Activated naive CD8-positive, alpha-beta T cell treated with anti-CD3 and anti-CD28 coated beads, Interleukin-2, amount 50 U/mL, for 24 hours (primary cell): ENCODE measurements at regions not wholly inside any gene's neighbourhood (a gene's known extent, or its start where the extent isn't known, plus 50 kb on each side); places are given as distances from the start of the nearest gene placed in this dataset.

Experiments used
- ATAC-seq: fragments of 150-1000 bp; cut with Tn5 transposase; one replicate; pipeline ENCODE4 v1.10.0; 2021
- DNase-seq: peaks from one replicate; pipeline ENCODE4 v3.0.0; 2021
- H3K27ac Mint-ChIP-seq: one replicate; pipeline ENCODE4 v1.8.0; 2021; ENCODE audit warnings: mild to moderate bottlenecking, mixed read lengths
- H3K27me3 Mint-ChIP-seq: one replicate; pipeline ENCODE4 v1.8.0; 2021; ENCODE audit warnings: mixed read lengths
- H3K36me3 Mint-ChIP-seq: one replicate; pipeline ENCODE4 v1.8.0; 2021; ENCODE audit warnings: low read depth, mixed read lengths
- H3K4me1 Mint-ChIP-seq: one replicate; pipeline ENCODE4 v1.8.0; 2021; ENCODE audit warnings: mixed read lengths
- H3K4me3 Mint-ChIP-seq: one replicate; pipeline ENCODE4 v1.8.0; 2021; ENCODE audit warnings: mild to moderate bottlenecking, moderate library complexity, mixed read lengths
- H3K9me3 Mint-ChIP-seq: one replicate; pipeline ENCODE4 v1.8.0; 2021; ENCODE audit warnings: mixed read lengths

- Mint-ChIP-seq H3K27ac (no peak overlapping the region), H3K4me1 (no peaks in the 10 kb centered on the region), H3K4me3 (no peak overlapping the region), H3K9me3 (no peaks in the 10 kb centered on the region), H3K27me3 (no peaks in the 10 kb centered on the region), H3K36me3 (no peaks in the 10 kb centered on the region)
- ATAC-seq, result no peak
- no peak for DNase-seq
These were observed 69.7 kb upstream of the NOCT start for GRCh38 chr4:138945840-138946239.

DNA sequence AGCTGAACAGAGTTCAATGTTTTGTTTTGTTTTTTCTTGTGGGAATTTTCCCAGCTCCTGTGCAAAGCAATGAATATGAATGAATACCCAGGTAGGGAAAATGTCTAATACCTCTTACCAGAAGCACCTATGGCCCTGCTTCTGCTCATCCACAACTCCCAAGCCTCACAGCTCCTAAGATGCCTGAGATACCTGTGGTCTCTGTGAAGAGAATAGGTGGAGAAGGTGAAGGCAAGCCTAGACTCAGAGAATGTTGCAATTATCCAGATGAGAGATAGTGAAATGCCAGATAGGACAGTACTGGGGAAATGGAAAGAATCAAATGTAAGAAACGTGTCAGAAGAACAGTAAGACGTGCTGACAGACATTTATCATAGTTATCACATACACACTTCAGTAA lies 70.2 kb upstream of the NOCT start:
- H3K4me1 Mint-ChIP-seq, result no peaks in the 10 kb centered on the region
- ATAC-seq (no peak), DNase-seq (no peak)
- H3K27me3 Mint-ChIP-seq, result no peaks in the 10 kb centered on the region
- no peaks in the 10 kb centered on the region for H3K9me3 Mint-ChIP-seq
- no peak overlapping the region for H3K27ac Mint-ChIP-seq
- H3K4me3 Mint-ChIP-seq, result no peak overlapping the region
- no peaks in the 10 kb centered on the region for H3K36me3 Mint-ChIP-seq

GRCh38 chr4:138943893-138944292 lies 71.7 kb upstream of the NOCT start:
- Mint-ChIP-seq H3K4me1 (no peaks in the 10 kb centered on the region), H3K36me3 (no peaks in the 10 kb centered on the region), H3K4me3 (no peak overlapping the region), H3K9me3 (no peaks in the 10 kb centered on the region), H3K27me3 (peaks cover under 1% of the 10 kb centered on the region), H3K27ac (no peak overlapping the region)
- no peak for DNase-seq
- no peak for ATAC-seq

GRCh38 chr4:138941037-138941436 lies 74.5 kb upstream of the NOCT start:
- H3K9me3 Mint-ChIP-seq, result no peaks in the 10 kb centered on the region
- H3K27ac Mint-ChIP-seq, result no peak overlapping the region
- H3K27me3 Mint-ChIP-seq, result peaks cover 2% of the 10 kb centered on the region
- H3K4me3 Mint-ChIP-seq, result no peak overlapping the region
- H3K4me1 Mint-ChIP-seq, result no peaks in the 10 kb centered on the region
- DNase-seq (no peak), ATAC-seq (no peak)
- no peaks in the 10 kb centered on the region for H3K36me3 Mint-ChIP-seq

- Mint-ChIP-seq H3K27ac (no peak overlapping the region), H3K36me3 (no peaks in the 10 kb centered on the region), H3K4me3 (no peak overlapping the region), H3K9me3 (no peaks in the 10 kb centered on the region), H3K27me3 (peaks cover 2% of the 10 kb centered on the region), H3K4me1 (no peaks in the 10 kb centered on the region)
- DNase-seq (no peak), ATAC-seq (no peak)
These were observed 75.6 kb upstream of the NOCT start for GRCh38 chr4:138939960-138940359.

GRCh38 chr4:138938366-138938690 lies 77.3 kb upstream of the NOCT start:
- H3K9me3 Mint-ChIP-seq, result no peaks in the 10 kb centered on the region
- DNase-seq (no peak), ATAC-seq (no peak)
- H3K4me1 Mint-ChIP-seq, result no peaks in the 10 kb centered on the region
- no peak overlapping the region for H3K4me3 Mint-ChIP-seq
- no peaks in the 10 kb centered on the region for H3K36me3 Mint-ChIP-seq
- no peak overlapping the region for H3K27ac Mint-ChIP-seq
- H3K27me3 Mint-ChIP-seq, result peaks cover 2% of the 10 kb centered on the region

- Mint-ChIP-seq H3K27me3 (peaks cover 2% of the 10 kb centered on the region), H3K27ac (no peak overlapping the region), H3K4me1 (no peaks in the 10 kb centered on the region), H3K36me3 (no peaks in the 10 kb centered on the region), H3K9me3 (no peaks in the 10 kb centered on the region), H3K4me3 (no peak overlapping the region)
- DNase-seq (no peak), ATAC-seq (no peak)
These were observed 80.3 kb upstream of the NOCT start for GRCh38 chr4:138935135-138935807.

GRCh38 chr4:138927072-138927471 lies 88.5 kb upstream of the NOCT start:
- H3K9me3 Mint-ChIP-seq, result no peaks in the 10 kb centered on the region
- DNase-seq, result no peak
- no peaks in the 10 kb centered on the region for H3K27me3 Mint-ChIP-seq

GRCh38 chr4:138925495-138925894 lies 90.1 kb upstream of the NOCT start:
- no peaks in the 10 kb centered on the region for H3K9me3 Mint-ChIP-seq
- no peak for DNase-seq
- H3K27me3 Mint-ChIP-seq, result no peaks in the 10 kb centered on the region
- no peaks in the 10 kb centered on the region for H3K4me1 Mint-ChIP-seq
- no peak overlapping the region for H3K4me3 Mint-ChIP-seq
- H3K36me3 Mint-ChIP-seq, result no peaks in the 10 kb centered on the region
- H3K27ac Mint-ChIP-seq, result no peak overlapping the region
- ATAC-seq, result no peak

More at GRCh38 chr4:138927072-138927471, 88.5 kb upstream of the NOCT start:
- ATAC-seq, result no peak
- Mint-ChIP-seq H3K4me1 (no peaks in the 10 kb centered on the region), H3K4me3 (no peak overlapping the region), H3K36me3 (no peaks in the 10 kb centered on the region), H3K27ac (no peak overlapping the region)

DNA sequence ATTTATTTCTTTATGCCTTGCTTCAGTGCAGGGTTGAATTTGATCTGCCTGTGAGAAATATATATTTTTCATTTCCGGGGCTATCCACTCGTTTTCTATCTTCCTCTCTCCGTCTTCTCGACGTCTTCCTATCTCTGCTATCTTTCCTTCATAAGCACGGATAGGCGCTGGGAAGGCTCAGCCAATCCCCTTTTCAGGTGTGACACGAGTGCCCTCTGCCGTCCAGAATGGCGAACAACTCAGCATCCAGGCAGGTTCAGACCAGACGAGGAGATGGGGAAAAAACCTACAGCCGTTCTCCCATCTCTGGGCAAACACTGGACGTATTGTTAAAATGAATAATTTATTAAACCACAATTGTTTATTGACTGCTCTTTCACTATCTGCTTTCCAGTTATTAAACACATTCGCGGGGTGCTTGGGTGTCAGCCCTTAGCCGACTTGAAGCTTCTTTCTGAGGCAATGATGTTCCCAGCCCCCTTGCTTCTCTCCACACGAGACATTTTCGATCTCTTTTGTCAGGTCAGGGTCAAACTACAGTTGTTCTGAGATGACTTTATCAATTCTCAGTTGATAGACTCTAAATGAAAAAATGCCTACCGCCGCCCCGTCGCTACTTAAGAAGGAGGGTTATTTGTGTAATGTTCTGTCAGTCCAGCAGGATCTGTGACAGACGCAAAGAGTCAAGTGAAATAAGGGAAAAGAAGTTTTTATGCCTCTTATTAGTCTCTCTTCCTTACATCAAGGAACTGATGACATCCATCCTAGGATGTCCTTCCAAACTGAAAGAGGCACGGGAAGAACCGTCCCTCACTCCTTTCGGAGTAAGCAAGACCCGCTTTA lies 96.3 kb upstream of the NOCT start:
- Mint-ChIP-seq H3K27me3 (peaks cover 10% of the 10 kb centered on the region), H3K4me1 (peaks cover 3% of the 10 kb centered on the region), H3K27ac (no peak overlapping the region), H3K9me3 (no peaks in the 10 kb centered on the region), H3K4me3 (no peak overlapping the region), H3K36me3 (no peaks in the 10 kb centered on the region)
- peak; percentile 62 for DNase-seq
- peak; percentile 75 for ATAC-seq

DNA sequence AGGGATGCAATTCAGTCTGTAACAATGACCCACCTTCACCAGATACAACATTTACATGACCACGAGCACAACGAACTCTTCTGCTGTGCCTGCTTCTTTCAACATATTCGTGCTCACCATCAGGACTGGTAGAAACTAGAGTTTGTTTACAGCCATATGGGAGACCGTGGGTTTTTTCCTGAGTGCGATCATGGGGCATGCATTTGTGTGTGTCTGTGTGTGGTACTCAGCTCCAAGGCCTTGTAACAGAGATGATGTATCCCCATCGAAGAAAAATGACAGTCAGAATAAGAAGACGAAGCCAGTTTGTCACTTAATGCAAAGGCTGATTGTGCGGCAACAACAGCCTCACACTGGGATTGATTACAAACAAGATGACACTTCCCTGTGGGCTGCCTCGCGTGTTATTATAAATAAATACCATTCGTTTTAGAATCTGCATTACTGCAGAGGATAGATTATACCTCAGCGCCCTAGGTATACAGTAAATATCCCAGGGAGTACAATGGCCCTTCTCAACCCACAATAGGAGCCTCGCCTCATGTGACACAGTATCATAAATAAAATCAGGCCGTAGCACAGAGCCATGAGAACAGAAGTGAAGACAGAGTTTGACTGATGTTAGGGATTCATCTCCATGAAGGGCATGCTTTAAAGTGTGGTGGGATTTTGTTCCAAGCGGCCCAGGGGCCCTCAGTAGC lies 97.3 kb upstream of the NOCT start:
- Mint-ChIP-seq H3K9me3 (no peaks in the 10 kb centered on the region), H3K4me3 (no peak overlapping the region), H3K4me1 (peaks cover 3% of the 10 kb centered on the region), H3K27ac (no peak overlapping the region), H3K27me3 (peaks cover 10% of the 10 kb centered on the region), H3K36me3 (no peaks in the 10 kb centered on the region)
- ATAC-seq (no peak), DNase-seq (no peak)

DNA sequence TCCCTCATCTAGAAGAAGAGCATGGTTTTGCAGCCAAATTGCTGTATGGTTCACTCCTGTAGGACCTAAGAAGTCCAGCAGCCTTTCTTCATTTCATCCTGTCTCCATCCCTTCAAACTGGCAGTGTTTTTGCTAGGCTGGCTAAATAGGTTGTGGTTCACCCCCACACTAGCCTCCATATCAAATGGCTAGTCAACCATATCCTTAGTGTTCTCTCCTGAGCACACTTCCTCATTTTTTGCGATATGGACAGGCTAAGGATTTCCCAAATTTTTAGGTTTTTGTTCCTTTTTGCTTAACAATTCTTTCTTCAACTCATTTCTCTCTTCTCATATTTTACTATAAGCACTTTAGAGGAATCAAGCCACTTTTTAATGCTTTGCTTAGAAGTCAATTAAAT lies 98.8 kb upstream of the NOCT start:
- Mint-ChIP-seq H3K27me3 (peaks cover 10% of the 10 kb centered on the region), H3K4me1 (peaks cover 3% of the 10 kb centered on the region), H3K9me3 (no peaks in the 10 kb centered on the region), H3K4me3 (no peak overlapping the region), H3K36me3 (no peaks in the 10 kb centered on the region), H3K27ac (no peak overlapping the region)
- no peak for DNase-seq
- no peak for ATAC-seq

- ATAC-seq (no peak), DNase-seq (no peak)
- H3K4me1 Mint-ChIP-seq, result peaks cover 3% of the 10 kb centered on the region
- no peaks in the 10 kb centered on the region for H3K36me3 Mint-ChIP-seq
- no peaks in the 10 kb centered on the region for H3K9me3 Mint-ChIP-seq
- no peak overlapping the region for H3K4me3 Mint-ChIP-seq
- H3K27me3 Mint-ChIP-seq, result peaks cover 10% of the 10 kb centered on the region
- no peak overlapping the region for H3K27ac Mint-ChIP-seq
These were observed 99.8 kb upstream of the NOCT start for GRCh38 chr4:138915756-138916155.

- no peak for ATAC-seq
- Mint-ChIP-seq H3K27ac (no peak overlapping the region), H3K4me3 (no peak overlapping the region), H3K4me1 (no peaks in the 10 kb centered on the region), H3K36me3 (no peaks in the 10 kb centered on the region), H3K9me3 (no peaks in the 10 kb centered on the region), H3K27me3 (no peaks in the 10 kb centered on the region)
- DNase-seq, result no peak
These were observed 102.8 kb upstream of the NOCT start for GRCh38 chr4:138912704-138913340.
